Small intestine (tissue), 7 donors: ENCODE measurements at regions not wholly inside any gene's neighbourhood (a gene's known extent, or its start where the extent isn't known, plus 50 kb on each side); places are given as distances from the start of the nearest gene placed in this dataset.
A peak's percentile ranks its signal among the peaks of the same experiment; 100 is the strongest.

Source experiments
- DNase-seq, 2 donors: peaks; one replicate each; pipeline versions ENCODE4 v3.0.0 to v3.0.0-alpha.2; 2013
- FAIRE-seq: peaks from 2 replicates; lab custom pipeline; 2012; peaks lifted over from hg19 to GRCh38; lab: Jason Lieb, UNC
- H3K27ac ChIP-seq, 3 donors: one replicate each; pipeline ENCODE4 v1.5.1; 2013; ENCODE audit warnings: low read length in 2 of 3, mild to moderate bottlenecking in 2 of 3, control low read depth in 1 of 3, inconsistent platforms in 1 of 3, low read depth in 1 of 3, moderate library complexity in 1 of 3
- H3K27me3 ChIP-seq, 3 donors: one replicate each; pipeline ENCODE4 v1.6.1; 2013; ENCODE audit warnings: low read length in 3 of 3, inconsistent platforms in 1 of 3; ENCODE audit not compliant: control insufficient read depth in 3 of 3, insufficient read depth in 3 of 3
- H3K36me3 ChIP-seq, 3 donors: one replicate each; pipeline ENCODE4 v1.6.1; 2013; ENCODE audit warnings: low read length in 3 of 3, inconsistent platforms in 1 of 3, low read depth in 1 of 3, mild to moderate bottlenecking in 1 of 3, moderate library complexity in 1 of 3; ENCODE audit not compliant: control insufficient read depth in 3 of 3, insufficient read depth in 2 of 3
- H3K4me1 ChIP-seq, 3 donors: one replicate each; pipeline ENCODE4 v1.6.1; 2013; ENCODE audit warnings: low read length in 2 of 3, inconsistent platforms in 1 of 3, low read depth in 1 of 3, mild to moderate bottlenecking in 1 of 3, moderate library complexity in 1 of 3; ENCODE audit not compliant: control insufficient read depth in 3 of 3, insufficient read depth in 2 of 3
- H3K4me3 ChIP-seq, 3 donors: one replicate each; pipeline ENCODE4 v1.5.1; 2013; ENCODE audit warnings: low read length in 3 of 3, control low read depth in 1 of 3, inconsistent platforms in 1 of 3, low read depth in 1 of 3, mild to moderate bottlenecking in 1 of 3, moderate library complexity in 1 of 3
- H3K9me3 ChIP-seq, 2 donors: one replicate each; pipeline ENCODE4 v1.6.1; 2013; ENCODE audit warnings: low read depth in 1 of 2, low read length in 1 of 2; ENCODE audit not compliant: control insufficient read depth in 2 of 2, insufficient read depth in 1 of 2
- WGBS, 3 donors: extraction: QIAGEN DNeasy Blood & Tissue Kit; methylation state at CpG; one replicate each; pipeline ENCODE4 v1.1.7; 2013; 5-methylcytosine and 5-hydroxymethylcytosine counted together
- donor health status: healthy with polysubstance abuse.
- donor health status: control.
- donor health status: control.
- donor health status: Bipolar disorder and iron deficiency.
- donor health status: healthy.

DNA sequence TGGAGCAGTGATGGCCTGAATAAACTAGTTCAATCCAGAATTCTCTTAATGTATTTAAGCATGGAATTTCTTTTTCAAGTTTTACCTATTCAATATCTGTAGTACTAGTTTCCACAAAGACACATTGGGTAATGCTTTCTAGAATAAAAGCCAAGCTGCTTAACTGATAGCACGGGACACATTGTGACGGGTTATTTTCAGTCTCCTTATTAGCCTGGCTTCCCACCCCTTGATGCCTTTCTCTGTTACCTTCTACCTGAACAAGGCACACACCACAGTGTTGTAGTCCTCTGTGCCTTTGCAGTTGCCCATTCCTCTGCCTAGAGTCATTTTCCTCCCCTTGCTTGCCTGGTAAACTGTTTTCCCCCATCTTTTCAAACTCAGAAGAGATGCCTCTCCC, 139.1 kb downstream of the HDGFL1 start:
- H3K4me1 ChIP-seq = no peaks in the 10 kb centered on the region
- no peaks in the 10 kb centered on the region for H3K9me3 ChIP-seq
- 87 to 92% (median 91%) methylated on average over 2 of the region's 2 CpGs for WGBS, 3 donors
- FAIRE-seq = no peak
- H3K27ac ChIP-seq = no peak overlapping the region
- no peaks in the 10 kb centered on the region for H3K36me3 ChIP-seq
- no peaks in the 10 kb centered on the region for H3K27me3 ChIP-seq
- H3K4me3 ChIP-seq = no peak overlapping the region
- DNase-seq = no peak

DNA sequence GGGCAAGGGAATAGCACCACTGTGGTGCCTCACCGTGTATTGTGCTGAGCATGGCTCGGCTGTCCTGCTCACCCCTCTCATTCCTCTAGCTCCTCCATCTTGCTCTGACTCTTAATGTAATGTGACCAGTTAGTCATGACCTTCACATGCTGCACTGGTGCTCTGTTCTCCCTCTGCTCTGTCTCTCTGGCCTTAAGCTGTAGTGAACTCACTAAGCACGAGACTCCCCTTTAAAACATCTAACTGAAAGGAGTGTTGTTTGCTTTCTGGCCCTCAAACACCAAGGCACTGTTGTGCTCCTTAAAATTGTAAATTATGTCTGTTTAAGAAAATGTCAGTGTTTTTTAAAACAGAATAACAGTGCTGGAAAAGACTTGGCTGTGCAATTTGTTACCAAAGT, 140.4 kb downstream of the HDGFL1 start:
- WGBS, 3 donors = 80 to 97% (median 81%) methylated on average over 3 of the region's 3 CpGs
- Histone ChIP-seq H3K27me3 (no peaks in the 10 kb centered on the region), H3K4me1 (no peaks in the 10 kb centered on the region), H3K36me3 (no peaks in the 10 kb centered on the region), H3K9me3 (no peaks in the 10 kb centered on the region), H3K27ac (no peak overlapping the region), H3K4me3 (no peak overlapping the region)
- no peak for DNase-seq
- no peak for FAIRE-seq

DNA sequence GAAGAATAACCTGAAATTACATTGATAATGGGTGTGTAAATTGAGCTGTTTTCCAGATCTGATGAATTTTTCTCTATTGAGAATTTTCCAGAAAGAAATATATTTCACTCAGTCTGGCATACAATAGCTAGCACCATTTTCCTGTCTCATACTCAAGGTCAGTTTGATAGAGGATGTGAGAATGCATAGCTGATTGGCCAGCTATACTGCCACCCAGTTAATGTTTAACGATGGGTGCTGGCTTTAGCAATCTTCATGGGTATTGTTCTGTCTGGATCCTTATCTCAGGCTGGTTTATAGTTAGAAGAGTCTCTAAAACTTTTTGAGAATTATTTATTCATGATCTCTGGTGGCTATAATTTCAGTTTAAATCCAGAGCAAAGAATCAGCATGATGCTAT, 147.4 kb downstream of the HDGFL1 start:
- Histone ChIP-seq H3K36me3 (no peaks in the 10 kb centered on the region), H3K4me1 (no peaks in the 10 kb centered on the region), H3K9me3 (no peaks in the 10 kb centered on the region), H3K27ac (no peak overlapping the region), H3K4me3 (no peak overlapping the region), H3K27me3 (no peaks in the 10 kb centered on the region)
- WGBS, 3 donors = 18 to 61% (median 26%) methylated on average over 1 of the region's 1 CpG
- no peak for FAIRE-seq
- DNase-seq = peak; percentile 17 to 28

DNA sequence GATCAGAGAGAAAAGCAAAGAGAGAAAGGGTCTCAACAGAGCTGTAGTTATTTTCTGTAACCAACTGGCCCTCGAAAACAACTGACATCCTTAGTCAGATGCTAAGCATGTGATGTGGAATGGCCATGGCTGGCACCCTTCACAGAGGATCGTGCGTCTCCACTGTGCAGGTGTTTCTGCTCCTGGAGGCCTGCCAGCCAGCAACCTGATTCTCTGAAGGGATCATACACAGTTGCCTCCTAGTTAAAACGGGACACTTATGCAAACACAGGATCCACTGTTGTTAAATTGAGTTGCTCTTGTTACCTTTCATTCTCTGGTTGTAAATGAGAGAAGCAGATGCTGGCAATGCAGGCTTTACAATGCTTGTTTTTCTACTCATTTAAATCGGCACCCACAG, 148.5 kb downstream of the HDGFL1 start:
- DNase-seq (peak; percentile 16 to 21), FAIRE-seq (no peak)
- Histone ChIP-seq H3K4me1 (no peaks in the 10 kb centered on the region), H3K27me3 (no peaks in the 10 kb centered on the region), H3K27ac (no peak overlapping the region), H3K9me3 (peaks cover 0 to 6% of the 10 kb centered on the region in 2 donors), H3K36me3 (no peaks in the 10 kb centered on the region), H3K4me3 (no peak overlapping the region)
- 7 to 54% (median 25%) methylated on average over 5 of the region's 5 CpGs for WGBS, 3 donors

DNA sequence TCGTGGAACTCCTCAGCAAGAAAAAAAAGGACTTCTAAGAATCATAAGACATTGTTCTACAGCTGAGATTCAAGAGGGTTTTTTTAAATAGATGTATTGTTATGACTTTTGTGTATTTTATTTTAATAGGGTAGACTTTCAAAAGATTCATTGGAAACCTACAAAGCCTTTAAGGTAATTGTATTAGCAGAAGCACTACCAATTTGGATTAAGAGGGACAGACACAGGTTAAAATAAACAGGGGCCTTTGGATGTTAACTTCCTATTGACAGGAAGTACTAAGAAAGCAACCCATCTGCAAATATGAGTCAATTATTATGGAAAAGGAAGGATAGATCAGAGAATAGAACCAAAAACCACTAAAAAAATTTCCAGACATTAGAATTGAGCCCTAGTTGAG, 153.5 kb downstream of the HDGFL1 start:
- Histone ChIP-seq H3K9me3 (peaks cover 0 to 10% of the 10 kb centered on the region in 2 donors), H3K4me3 (no peak overlapping the region), H3K27ac (no peak overlapping the region), H3K36me3 (no peaks in the 10 kb centered on the region), H3K4me1 (no peaks in the 10 kb centered on the region), H3K27me3 (peaks cover 0 to 2% (median 0%) of the 10 kb centered on the region in 3 donors)
- FAIRE-seq = no peak
- no peak for DNase-seq
- WGBS, 3 donors = 81 to 89% (median 83%) methylated on average over 1 of the region's 1 CpG

DNA sequence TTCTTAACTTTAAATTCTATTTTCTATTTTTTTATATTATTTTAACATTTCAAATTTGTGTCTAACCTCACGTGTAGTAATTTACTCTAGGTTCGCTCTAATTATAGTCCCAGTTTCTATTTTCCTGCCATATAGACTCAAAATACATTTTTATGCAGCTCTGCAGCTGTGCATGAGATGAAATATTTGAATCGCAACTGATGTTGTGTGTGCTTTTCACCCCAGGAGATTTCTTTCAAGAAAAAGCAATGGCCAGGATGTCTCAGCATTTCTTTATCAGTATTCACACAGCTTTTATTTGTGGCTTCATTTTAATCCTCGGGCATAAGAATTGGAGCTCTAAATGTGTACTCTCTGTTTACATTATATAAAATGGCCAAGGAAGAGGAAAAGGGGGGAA, 157.6 kb downstream of the HDGFL1 start:
- Histone ChIP-seq H3K36me3 (no peaks in the 10 kb centered on the region), H3K4me3 (no peak overlapping the region), H3K4me1 (no peaks in the 10 kb centered on the region), H3K27ac (no peak overlapping the region), H3K9me3 (peaks cover 0 to 10% of the 10 kb centered on the region in 2 donors), H3K27me3 (peaks cover 0 to 2% (median 0%) of the 10 kb centered on the region in 3 donors)
- no peak for FAIRE-seq
- no peak for DNase-seq
- WGBS, 3 donors = 74 to 91% (median 82%) methylated on average over 4 of the region's 4 CpGs

DNA sequence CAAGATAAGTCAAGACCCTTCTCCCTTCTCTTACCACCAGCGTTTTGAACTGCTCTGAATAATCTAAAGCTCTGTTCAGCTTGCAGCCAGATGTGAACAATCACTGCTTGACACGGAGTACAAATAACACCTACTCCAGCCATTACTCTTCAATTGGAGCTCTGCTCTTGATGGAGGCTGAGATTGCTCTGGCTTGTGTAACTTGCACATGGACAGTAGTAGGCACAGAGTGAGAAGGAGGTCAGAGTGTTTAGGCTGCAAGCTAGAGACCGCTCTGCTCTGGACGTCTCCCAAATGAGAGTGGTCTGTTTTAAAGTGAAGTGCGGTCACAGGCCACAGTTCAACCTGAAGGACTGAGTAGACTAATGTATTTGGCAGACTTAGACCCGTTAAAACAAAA, 158.3 kb downstream of the HDGFL1 start:
- FAIRE-seq (no peak), DNase-seq (peak in 1 of 2 donors; percentile 7)
- no peak overlapping the region for H3K4me3 ChIP-seq
- H3K9me3 ChIP-seq = peaks cover 0 to 4% of the 10 kb centered on the region in 2 donors
- H3K36me3 ChIP-seq = no peaks in the 10 kb centered on the region
- no peak overlapping the region for H3K27ac ChIP-seq
- WGBS, 3 donors = 66 to 91% (median 80%) methylated on average over 6 of the region's 6 CpGs
- peaks cover 0 to 2% (median 0%) of the 10 kb centered on the region in 3 donors for H3K27me3 ChIP-seq
- H3K4me1 ChIP-seq = peaks cover 0 to 2% (median 0%) of the 10 kb centered on the region in 3 donors

DNA sequence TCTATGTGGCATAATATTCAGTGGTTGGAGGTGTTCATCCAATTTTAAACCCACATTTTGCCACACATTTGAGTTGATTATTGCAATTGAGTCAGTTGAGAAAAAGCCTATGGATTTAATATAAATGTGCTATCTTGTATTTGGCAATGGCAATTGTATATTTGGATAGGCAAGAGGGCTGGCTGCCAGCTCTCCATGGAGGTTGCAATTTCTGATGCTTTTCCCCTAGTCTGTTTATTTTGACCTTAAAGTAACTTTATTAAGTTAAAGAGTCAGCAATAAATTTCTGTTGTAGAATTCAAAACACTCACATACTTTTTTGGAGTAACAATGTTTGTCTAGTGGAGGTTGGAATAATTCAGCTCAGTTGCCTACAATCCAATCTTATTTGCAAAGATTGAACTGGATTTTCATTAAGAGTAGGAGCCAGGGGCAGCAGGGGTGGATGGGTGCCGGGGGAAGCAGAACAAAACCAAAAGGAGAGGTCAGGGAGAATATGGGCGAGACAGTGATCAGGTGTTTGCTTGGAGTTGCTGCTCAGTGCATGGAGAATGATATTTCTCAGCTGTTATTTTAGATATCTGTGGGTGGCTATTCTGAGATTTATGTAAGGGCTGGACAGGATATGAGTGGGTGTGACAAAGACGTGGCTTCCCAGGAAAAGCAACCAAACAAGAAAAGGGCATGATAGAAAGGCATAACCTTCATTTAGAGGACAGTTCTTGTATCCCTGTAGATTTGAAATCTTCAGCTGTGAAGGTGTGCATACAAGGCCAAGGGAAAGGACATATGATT, 163.0 kb downstream of the HDGFL1 start:
- H3K27ac ChIP-seq = no peak overlapping the region
- peaks cover 0 to 2% (median 0%) of the 10 kb centered on the region in 3 donors for H3K4me1 ChIP-seq
- FAIRE-seq = no peak
- no peak for DNase-seq
- H3K27me3 ChIP-seq = no peaks in the 10 kb centered on the region
- H3K9me3 ChIP-seq = no peaks in the 10 kb centered on the region
- H3K4me3 ChIP-seq = no peak overlapping the region
- WGBS, 3 donors = 54 to 82% (median 61%) methylated on average over 3 of the region's 3 CpGs
- H3K36me3 ChIP-seq = no peaks in the 10 kb centered on the region
